HG03575 (cell line): ENCODE measurements at regions not wholly inside any gene's neighbourhood (a gene's known extent, or its start where the extent isn't known, plus 50 kb on each side); places are given as distances from the start of the nearest gene placed in this dataset.
A peak's percentile ranks its signal among the peaks of the same experiment; 100 is the strongest.

Experiments
- ATAC-seq: cut with Tn5 transposase; IDR thresholded peaks from one replicate; pipeline ENCODE4 v1.9.1; 2021; ENCODE audit not compliant: unreplicated experiment, insufficient number of reproducible peaks, low FRiP score; ENCODE audit errors: extremely low read depth

DNA sequence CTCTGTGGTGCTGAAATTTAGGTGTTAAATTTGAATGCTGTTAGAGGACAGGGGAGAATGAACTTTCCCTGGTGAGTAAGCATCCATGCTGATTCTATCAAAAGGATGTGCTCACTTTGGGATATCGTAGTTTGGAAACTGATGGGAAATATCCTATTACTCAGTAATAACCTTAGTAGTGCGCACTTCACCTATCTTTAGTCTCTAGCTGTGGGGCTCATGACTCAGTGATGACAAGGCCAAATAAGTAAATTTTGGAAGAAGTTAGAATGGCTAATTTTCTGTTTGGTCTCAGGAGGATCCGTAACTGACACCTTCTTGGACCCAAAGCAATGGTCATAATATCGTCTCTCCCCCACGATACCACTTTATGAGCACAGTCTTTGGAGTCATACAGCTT lies 448.4 kb downstream of the PSAT1 start:
- no peak for ATAC-seq

DNA sequence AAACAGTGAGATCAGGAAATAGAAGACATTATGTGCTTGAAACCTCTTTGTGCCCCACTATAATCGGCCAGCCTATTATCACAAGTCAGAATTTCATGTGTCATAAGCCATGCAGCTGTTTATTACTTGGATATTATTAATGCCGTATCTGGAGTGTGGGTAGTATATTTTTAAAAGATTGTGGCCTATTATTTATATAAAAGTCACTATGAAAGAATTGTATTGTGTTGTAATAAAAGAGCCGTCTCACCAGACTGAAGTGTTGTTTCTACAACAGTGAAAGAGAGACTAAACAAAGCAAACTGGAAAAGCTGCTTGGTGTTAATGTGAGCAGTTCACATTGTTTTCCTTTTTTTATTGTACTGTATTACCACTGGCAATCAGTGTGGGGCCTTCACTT lies 449.1 kb downstream of the PSAT1 start:
- ATAC-seq = no peak

GRCh38 chr9:78753039-78753438 lies 456.1 kb downstream of the PSAT1 start:
- no peak for ATAC-seq

- peak; percentile 67 for ATAC-seq
Observed at GRCh38 chr9:78756813-78757510, 460.0 kb downstream of the PSAT1 start.

DNA sequence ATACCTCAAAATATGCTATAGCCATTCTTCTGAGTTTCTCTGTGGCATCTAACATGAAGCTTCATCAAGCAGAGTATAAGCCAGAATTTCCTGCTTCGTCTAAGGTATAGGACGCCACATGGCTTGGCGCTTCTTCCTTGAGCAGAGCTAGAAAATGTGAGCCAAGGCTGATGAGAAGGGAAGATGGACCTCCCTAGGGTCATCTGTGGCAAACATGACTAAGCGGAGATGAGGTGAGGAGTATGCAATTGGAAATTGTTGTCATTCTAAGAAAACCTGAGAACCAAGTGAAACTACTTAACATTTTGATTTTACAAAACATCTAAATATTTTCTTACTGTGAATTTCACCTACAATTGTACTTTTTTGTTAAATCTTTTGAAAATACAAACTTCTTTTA lies 466.5 kb downstream of the PSAT1 start:
- no peak for ATAC-seq

DNA sequence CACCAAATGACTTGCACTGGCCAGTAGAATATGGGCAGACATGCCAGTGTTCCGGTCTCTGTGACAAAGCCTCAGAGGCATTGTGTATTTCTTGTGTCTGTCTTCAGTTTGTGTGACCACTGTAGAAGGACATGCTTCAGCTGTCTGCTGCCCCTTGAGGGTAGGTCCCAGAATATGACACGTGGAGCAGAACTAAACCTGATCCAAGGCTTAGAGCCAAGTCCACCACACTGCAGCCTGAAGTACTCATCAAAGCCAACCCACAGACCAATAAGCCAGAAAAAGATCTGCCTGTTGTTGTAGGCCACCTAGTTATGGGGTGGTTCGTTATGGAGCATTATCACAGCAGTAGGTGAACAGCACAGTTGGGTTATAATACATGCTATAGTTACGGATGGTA lies 468.9 kb downstream of the PSAT1 start:
- ATAC-seq = no peak

DNA sequence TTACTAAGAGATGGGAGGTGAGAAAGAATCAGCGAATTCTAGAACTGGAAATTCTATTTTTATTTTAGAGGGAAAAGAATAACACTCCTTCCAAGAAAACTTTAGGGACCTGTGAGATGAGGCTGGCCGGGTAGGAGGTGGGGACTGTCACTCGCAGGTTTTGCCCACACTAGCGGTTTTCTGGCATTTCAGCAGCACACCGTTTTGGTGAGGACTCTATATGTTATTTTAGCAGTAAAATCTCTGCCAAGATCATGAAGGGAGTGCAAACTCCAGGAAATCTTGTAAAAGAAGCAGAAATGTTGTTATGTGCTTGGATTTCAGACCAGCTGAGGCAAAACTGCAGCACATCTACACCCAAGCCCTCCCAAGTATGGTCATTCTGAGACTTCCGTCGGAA lies 470.6 kb downstream of the PSAT1 start:
- no peak for ATAC-seq

- ATAC-seq = no peak
Observed at GRCh38 chr9:78769690-78770089, 472.8 kb downstream of the PSAT1 start.

- ATAC-seq = no peak
Observed at GRCh38 chr9:78775211-78775610, 478.3 kb downstream of the PSAT1 start.

DNA sequence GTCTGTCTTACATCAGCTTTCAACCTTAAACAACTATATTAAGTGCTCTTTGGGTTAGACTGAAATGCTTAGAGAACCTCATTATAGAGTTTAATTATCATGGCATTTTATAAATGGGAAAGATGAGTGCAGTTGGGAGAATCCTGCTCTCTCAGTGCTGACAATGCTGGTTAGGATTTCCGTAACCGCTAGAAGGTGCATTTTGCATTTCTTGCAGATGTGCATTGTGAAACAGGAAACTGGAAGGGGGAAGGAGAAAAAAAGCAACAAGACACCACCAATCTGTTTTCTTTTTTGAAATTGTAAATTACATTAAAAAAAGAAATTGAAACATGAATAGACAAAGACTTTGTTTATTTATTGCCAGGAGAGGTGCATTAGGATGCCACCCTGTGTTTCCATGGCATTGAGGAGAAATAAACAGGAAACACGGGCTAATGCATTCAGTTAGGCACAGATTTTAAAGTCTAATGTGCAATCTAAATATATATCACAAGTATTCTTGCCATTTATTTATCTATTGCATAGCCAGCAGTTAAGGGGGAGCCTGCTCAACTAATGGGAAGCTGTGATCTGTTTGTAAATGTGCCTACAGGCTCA lies 478.9 kb downstream of the PSAT1 start:
- ATAC-seq = no peak

DNA sequence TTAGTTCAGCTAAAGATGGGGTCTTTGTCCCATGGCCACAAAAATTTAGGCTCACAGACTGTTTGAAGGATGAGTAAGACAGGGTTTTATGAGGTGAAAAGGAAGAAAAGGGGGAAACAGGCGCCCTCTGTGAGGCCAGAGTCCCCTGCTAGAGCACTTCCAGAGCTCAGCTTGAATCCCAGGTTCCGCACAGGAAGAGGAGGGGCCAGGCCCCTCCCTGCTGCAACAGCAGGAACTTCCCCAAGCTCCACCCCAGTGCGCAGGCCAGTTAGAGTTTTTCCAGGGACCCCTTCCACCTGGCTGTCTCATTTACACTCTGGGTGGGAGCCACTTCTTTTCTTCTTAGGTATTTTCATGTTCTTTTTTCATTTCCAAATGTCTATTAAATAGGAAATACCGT lies 480.8 kb downstream of the PSAT1 start:
- no peak for ATAC-seq

- no peak for ATAC-seq
Observed at GRCh38 chr9:78778318-78778717, 481.4 kb downstream of the PSAT1 start.

GRCh38 chr9:78778861-78779374 lies 482.0 kb downstream of the PSAT1 start:
- no peak for ATAC-seq

DNA sequence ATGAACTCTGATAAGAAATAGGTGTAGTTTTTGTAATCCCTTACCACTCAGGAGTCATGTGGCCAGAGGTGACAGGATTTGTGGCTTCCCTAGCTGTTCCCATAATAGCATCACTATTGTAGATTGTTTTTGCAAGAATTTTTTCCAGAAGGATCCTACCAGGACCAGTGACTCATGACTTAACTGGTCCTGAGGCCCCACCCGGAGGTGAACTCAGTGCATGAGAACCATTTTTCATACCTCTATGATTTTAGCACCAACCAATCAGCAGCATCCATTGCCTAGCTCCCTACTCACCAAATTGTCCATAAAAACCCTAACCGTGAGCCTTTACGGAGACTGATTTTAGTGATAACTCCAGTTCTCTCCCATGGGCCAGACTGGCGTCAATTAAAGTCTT lies 484.8 kb downstream of the PSAT1 start:
- no peak for ATAC-seq

GRCh38 chr9:78782234-78782633 lies 485.3 kb downstream of the PSAT1 start:
- no peak for ATAC-seq

GRCh38 chr9:78782858-78783257 lies 485.9 kb downstream of the PSAT1 start:
- ATAC-seq = no peak

DNA sequence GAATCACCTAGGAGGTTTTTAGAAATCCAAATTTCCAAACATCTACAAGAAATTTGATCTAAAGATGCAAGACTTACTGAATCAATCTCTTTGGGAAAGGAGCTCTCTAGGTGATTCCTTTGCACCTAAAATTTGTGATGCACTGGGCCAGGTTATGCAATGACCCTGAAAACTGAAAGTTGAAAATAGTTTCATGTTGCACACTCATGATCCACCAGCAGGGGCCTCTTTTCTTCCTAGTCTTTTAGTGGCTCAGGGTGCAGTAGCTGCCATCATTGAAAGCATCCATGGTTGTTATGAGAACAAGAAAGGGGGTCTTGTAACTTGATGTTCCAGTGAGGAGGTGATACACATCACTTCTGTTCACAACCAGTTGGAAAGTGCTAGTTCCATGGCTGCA lies 486.8 kb downstream of the PSAT1 start:
- ATAC-seq = no peak

DNA sequence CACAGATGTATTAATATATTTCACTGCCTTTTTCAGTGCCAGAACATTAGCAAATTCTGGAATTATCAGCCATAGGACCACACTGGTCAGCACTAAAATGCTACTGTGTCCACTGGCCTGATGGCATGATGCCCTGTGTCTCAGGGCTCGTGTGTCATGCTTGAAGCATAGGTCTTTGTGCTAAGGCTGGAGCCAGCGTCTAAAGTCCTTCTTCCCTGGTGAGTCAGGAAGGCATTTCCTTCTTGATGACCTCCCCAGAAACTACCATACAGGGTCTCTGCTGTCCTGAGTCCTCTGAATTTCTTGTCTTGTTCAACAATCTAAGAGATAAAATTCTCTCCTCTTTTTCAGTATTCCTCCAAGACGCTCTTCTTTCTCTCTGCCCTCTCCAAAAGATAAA lies 489.9 kb downstream of the PSAT1 start:
- no peak for ATAC-seq

GRCh38 chr9:78788101-78788500 lies 491.2 kb downstream of the PSAT1 start:
- ATAC-seq = no peak

DNA sequence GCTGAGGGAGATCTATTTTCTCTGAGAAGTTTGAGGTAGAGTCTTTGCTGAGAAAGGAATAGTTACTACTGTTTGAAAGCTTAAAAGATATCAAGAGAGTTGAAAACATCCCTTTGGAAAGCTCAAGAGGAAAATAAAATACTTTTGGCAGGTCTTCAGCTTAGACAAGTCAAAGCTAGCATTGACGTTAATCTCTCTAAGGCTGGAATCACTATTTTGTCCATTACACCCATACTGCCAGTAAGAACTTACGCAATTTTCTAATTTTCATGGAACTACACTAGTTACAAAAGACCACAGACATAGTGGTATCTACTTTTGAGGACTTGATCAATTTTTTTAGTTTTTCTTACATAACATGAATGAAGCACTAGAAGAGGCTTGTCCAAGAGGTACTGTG lies 494.9 kb downstream of the PSAT1 start:
- ATAC-seq = no peak

GRCh38 chr9:78792745-78793144 lies 495.8 kb downstream of the PSAT1 start:
- ATAC-seq = no peak
